Activated naive CD4-positive, alpha-beta T cell treated with anti-CD3 and anti-CD28 coated beads, Interleukin-2, amount 50 U/mL, for 72 hours (primary cell): ENCODE measurements at regions not wholly inside any gene's neighbourhood (a gene's known extent, or its start where the extent isn't known, plus 50 kb on each side); places are given as distances from the start of the nearest gene placed in this dataset.
A peak's percentile ranks its signal among the peaks of the same experiment; 100 is the strongest.
"Not testable (repeated sequence)": the region's sequence is repeated elsewhere in the genome, so short reads cannot be mapped to it uniquely, and the experiment has no call there.

Experiments
- ATAC-seq, 2 donors: fragments of 150-1000 bp; cut with Tn5 transposase; 2 replicates each; pipeline ENCODE4 v1.10.0; 2021; ENCODE audit warnings: mild to moderate bottlenecking in 2 of 2, moderate library complexity in 2 of 2
- DNase-seq, 2 donors: peaks; one replicate each; pipeline ENCODE4 v3.0.0; 2021 to 2022; ENCODE audit warnings: low spot score in 2 of 2
- H3K27ac Mint-ChIP-seq, 2 donors: one replicate each; pipeline ENCODE4 v1.8.0; 2022; ENCODE audit warnings: mild to moderate bottlenecking in 2 of 2, mixed read lengths in 2 of 2
- H3K36me3 Mint-ChIP-seq, 2 donors: one replicate each; pipeline ENCODE4 v1.8.0; 2022; ENCODE audit warnings: mixed read lengths in 2 of 2
- H3K9me3 Mint-ChIP-seq, 2 donors: one replicate each; pipeline ENCODE4 v1.8.0; 2022; ENCODE audit warnings: mixed read lengths in 2 of 2

DNA sequence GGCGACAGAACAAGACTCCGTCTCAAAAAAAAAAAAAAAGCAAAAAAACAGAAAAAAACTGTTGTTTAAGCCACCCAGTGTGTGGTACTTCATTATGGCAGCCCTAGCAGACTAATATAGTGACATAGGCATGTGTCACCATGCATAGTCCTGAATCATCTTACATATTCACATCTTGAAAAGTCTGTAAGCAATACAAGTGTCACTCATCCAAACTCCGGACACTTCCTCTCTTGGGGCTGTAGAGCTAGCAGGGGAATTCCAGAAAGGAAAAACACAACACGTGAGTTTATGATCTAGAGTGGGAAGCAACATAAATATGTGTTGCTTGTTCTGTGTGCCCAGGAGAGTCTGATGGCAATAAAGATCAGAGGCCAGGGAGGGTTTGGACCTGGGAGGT lies 81.6 kb upstream of the KCNE2 start:
- DNase-seq, result no peak
- Mint-ChIP-seq H3K27ac (no peak overlapping the region), H3K36me3 (peaks cover 0 to 14% of the 10 kb centered on the region in 2 donors), H3K9me3 (peaks cover 0 to 12% of the 10 kb centered on the region in 2 donors)
- ATAC-seq, result peak; percentile 63 to 80

DNA sequence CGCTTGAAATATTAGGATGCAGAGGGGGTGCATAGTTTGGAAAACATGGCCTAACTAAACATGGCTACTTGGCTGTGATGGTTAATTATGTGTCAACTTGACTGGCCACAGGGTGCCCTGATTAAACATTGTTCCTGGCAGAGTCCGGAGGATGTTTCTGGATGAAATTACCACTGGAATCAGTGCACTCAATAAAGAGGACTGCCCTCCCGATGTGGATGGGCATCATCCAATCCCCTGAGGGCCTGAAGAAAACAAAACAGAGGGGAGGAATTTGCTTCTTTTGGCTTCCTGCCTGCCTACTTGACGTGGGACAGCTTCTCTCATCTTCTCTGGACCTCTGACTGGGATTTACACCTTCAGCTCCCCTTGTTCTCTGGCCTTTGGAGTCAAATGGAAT lies 79.1 kb upstream of the KCNE2 start:
- H3K9me3 Mint-ChIP-seq, result peaks cover 9 to 27% of the 10 kb centered on the region in 2 donors
- H3K27ac Mint-ChIP-seq, result no peak overlapping the region
- no peak for DNase-seq
- no peak for ATAC-seq
- H3K36me3 Mint-ChIP-seq, result peaks cover 11 to 27% of the 10 kb centered on the region in 2 donors

DNA sequence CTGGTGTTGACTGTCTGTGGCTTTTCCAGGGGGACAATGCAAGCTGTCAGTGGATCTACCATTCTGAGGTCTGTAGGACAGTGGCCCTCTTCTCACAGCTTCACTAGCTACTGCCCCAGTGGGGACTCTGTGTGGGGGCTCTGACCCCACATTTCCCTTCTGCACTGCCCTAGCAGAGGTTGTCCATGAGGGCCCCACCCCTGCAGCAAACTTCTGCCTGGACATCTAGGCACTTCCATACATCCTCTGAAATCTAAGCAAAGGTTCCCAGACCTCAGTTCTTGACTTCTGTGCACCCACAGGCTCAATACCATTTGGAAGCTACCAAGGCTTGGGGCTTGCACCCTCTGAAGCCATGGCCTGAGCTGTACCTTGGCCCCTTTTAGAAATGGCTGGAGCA lies 75.8 kb upstream of the KCNE2 start:
- Mint-ChIP-seq H3K9me3 (peaks cover 9 to 31% of the 10 kb centered on the region in 2 donors), H3K36me3 (peaks cover 11 to 27% of the 10 kb centered on the region in 2 donors)
- H3K27ac Mint-ChIP-seq, ATAC-seq, DNase-seq: not testable (repeated sequence)

DNA sequence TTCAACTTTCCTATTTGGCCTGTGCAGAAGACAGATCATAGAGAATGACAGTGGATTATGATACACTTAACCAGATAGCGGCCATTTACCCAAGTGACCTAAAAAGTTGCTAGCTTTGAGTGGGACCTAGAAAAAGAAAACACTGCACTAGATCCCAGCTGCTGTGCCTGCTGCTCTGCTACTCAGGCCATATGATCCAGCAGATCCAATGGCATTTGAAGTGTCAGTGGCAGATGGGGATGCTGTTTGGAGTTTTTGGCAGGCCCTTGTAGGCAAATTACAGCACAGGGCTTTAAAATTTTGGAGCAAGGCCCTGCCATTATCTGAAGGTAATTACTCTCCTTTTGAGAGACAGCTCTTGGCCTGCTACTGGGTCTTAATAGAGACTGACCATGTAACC lies 74.0 kb upstream of the KCNE2 start:
- no peak overlapping the region for H3K27ac Mint-ChIP-seq
- H3K9me3 Mint-ChIP-seq, result peaks cover 9 to 31% of the 10 kb centered on the region in 2 donors
- no peak for ATAC-seq
- DNase-seq, result no peak
- H3K36me3 Mint-ChIP-seq, result peaks cover 11 to 27% of the 10 kb centered on the region in 2 donors

DNA sequence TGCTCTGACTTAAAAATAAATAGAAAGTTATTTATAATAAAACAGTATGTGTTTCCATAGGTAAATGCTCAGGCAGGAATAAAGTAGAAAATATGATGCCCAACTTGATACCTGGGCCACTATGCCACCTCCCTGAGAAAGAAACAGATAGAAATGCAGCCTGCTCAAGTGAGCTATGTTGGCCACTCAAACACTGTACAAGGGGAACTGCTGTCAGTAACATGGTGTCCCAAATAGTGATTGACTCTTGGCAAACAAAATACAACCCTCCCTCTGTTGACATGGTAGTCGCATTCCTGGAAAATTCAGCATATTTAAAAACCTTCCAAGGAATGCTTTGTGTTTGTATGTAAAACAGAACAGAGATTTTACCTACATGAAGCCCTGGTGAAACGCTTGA lies 66.9 kb upstream of the KCNE2 start:
- no peak for DNase-seq
- no peak for ATAC-seq
- peaks cover 0 to 5% of the 10 kb centered on the region in 2 donors for H3K36me3 Mint-ChIP-seq
- no peak overlapping the region for H3K27ac Mint-ChIP-seq
- H3K9me3 Mint-ChIP-seq, result peaks cover 4 to 21% of the 10 kb centered on the region in 2 donors

DNA sequence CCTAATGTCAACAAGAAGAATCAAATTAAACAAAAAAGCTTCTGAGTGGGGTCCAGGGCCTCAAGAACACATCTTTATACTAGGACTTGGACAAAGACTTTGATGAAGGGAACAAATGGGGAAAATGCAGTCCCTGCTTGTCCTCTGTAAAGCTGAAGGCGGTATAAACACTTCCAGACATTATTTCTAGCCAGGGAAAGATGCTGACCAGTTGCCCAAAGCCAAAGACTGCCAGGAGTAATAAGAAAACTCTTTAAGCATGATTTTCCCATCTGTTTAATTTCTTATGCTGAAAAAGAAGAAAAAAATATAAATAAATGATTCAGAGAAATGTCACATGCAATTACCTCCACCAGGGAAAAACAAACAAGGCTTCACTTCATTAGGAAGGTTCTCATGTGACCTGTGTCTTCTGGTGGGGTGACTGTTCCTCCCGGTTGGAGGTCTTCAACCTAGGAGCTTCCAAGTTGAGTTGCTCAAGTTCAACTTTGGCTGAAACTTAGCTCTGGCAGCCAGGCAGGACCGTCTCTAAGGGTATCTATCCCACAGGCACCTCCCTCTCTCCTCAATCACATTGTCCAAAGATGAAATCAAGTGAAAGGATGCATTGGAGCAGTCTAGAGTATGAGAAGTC lies 65.2 kb upstream of the KCNE2 start:
- Mint-ChIP-seq H3K36me3 (peaks cover 0 to 5% of the 10 kb centered on the region in 2 donors), H3K9me3 (peaks cover 4 to 16% of the 10 kb centered on the region in 2 donors), H3K27ac (no peak overlapping the region)
- DNase-seq (no peak), ATAC-seq (no peak)

DNA sequence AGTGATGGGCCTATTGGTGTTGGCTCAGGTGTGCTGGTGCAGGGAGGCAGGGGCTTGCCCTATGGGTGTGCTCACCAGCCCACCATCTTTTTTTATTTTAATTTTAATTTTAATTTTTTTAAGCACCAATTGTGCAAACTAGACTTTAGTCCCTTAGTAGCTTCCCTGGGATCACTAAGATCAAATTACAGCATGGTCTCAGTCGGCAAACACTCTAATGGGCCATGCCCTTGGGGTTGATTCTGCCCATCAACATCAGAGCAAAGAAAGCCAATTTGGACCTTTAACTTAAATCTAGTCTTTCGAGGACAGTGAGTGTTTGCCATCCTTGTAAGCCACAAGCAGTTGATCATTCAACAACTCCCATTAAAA lies 64.7 kb upstream of the KCNE2 start:
- no peak for ATAC-seq
- no peak overlapping the region for H3K27ac Mint-ChIP-seq
- H3K36me3 Mint-ChIP-seq, result peaks cover 0 to 5% of the 10 kb centered on the region in 2 donors
- no peak for DNase-seq
- peaks cover 4 to 16% of the 10 kb centered on the region in 2 donors for H3K9me3 Mint-ChIP-seq

DNA sequence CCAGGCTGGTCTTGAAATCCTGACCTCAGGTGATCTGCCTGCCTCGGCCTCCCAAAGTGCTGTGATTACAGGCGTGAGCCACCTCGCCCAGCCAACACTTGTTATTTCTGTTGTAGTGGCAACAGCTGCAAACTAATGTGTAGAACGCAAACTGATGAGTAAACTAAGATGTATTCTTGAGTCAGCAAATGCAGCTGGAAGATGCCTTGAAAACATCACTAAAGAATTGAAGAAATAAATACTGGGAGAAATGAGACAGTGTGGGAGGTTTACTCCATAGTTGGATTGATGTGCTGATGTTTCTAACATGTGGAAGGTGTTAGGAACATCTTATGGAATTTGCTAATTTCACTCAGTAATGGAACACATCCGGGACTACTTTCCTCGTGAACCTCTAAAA lies 61.3 kb upstream of the KCNE2 start:
- no peak for DNase-seq
- peaks cover 0 to 5% of the 10 kb centered on the region in 2 donors for H3K36me3 Mint-ChIP-seq
- no peak overlapping the region for H3K27ac Mint-ChIP-seq
- ATAC-seq, result no peak
- peaks cover 4 to 16% of the 10 kb centered on the region in 2 donors for H3K9me3 Mint-ChIP-seq

DNA sequence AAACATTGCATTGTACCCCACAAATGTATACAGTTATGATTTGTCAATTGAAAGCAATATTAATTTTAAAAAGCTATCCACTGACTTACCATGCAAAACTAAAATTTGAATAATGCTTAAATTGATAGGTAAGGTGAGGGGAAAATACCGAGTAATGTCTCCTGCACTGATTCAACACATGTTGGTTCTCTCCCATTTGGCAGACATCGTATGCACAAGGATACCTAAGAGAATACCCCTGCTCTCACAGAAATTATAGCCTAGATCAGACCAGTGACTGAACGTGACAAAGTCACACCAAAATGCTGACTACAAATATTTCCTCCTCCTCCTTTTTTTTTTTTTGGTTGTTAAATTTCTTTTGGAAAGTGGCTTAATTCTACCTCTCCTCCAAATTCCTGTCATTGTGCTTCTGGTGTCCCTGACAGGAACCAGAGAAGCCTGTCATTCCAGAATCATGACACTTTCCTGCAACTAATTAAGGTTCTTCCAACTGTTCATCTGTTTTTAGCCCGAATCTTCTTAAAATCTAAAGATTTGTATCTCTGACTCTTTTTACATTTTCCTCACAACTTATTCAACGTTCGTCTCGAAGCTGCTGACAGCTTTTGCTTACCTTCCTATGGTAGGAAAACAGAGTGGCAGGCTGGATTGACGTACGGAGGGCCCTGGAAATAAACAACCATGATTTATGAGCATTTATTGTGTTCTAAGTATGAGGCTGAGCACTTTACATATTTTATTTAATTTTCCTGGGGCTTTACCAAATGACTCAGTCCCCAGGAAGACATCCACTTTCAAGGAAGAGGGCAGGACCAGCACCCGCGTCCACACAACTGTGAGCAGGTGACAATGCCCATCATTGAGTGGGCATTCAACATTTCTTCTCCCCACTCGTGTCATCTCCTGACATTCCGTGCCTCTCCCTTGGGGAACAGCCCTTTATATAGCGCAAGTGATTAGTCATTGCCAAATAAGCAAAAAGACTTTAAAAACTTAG lies 57.9 kb upstream of the KCNE2 start:
- DNase-seq, result no peak
- H3K9me3 Mint-ChIP-seq, result peaks cover 3 to 4% of the 10 kb centered on the region in 2 donors
- peaks cover 0 to 4% of the 10 kb centered on the region in 2 donors for H3K36me3 Mint-ChIP-seq
- no peak overlapping the region for H3K27ac Mint-ChIP-seq
- ATAC-seq, result no peak

DNA sequence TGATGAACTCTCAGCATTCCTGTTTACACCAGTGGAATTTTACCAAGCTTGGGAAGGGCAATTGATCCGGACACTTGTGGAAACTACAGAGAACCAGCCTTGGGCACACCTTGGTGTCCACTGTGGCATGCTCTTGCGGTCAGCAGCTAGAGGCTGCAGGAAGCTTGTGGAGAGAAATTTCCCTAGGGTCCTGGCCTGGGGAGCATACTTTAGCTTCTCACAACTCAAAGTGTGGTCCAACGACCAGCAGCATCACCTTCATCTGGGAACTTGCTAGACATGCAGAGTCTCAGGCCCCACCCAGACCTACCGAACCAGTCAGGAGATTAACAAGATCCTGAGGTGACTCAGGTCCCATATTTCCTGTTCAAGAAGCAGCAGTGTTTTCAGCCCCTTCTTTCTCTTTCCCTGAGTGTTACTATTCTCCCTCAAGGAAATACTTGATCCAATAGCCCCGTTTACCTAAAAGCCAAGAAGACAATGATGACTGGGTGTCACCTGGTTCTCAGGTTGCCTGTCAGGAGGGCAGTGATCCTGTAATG lies 55.7 kb upstream of the KCNE2 start:
- no peak for ATAC-seq
- Mint-ChIP-seq H3K9me3 (peaks cover 0 to 4% of the 10 kb centered on the region in 2 donors), H3K36me3 (no peaks in the 10 kb centered on the region), H3K27ac (peak overlapping the region in 1 of 2 donors; percentile 18)
- no peak for DNase-seq

DNA sequence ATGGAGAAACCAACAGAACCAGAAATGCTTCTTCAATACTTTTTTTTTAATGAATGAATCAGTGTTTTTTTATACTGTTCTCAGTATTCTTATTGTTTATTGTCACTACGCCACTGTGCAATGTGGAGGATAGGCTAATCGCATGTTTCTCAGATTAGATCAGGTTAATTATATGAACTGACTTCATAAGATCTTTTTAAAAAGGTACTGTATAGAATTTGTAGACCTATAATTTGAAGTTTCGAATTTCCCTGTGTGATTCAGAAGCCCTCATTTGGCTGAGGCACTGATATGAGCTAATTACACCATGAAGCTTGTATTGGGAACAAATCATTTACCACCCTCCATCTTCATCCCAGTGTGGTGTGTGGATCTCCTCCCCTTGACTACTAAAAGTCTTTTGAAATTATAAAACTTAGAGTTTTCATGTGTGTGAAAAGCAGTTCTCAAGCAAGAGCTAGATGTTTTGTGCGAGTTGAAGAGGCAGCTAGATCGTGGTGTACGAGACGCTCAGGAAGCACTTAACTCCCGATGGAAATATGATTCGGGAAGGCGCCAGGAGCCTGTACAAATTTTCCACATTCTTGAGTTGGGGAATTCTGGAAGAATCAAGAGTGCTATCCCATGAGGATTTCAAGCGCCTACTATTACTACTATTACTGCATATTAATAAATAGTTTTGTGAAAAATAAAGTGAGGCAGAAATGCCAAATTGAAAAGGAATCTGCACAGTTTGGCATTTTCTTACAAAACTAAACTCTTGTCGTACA lies 52.1 kb upstream of the KCNE2 start:
- no peak overlapping the region for H3K27ac Mint-ChIP-seq
- no peak for ATAC-seq
- no peaks in the 10 kb centered on the region for H3K36me3 Mint-ChIP-seq

DNA sequence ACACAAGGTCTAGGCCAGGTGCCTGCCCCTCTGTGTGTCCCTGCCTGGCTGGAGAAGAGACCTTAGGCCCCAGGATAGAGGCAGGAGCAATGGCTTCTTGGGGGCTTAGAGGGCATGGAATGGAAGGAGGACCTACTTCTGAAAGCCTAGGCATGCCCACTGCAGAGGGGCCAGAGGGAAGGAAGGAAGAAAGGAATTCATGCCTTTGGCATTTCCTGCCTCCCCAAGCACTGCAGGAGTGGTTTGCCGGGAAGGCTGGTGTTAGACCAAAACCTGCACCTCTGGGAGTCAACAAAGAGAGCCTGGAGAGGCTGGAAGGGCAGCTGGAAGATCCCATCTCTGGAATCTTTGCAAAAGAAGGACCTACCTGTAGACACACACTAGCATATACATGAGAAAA lies 50.7 kb upstream of the KCNE2 start:
- no peak overlapping the region for H3K27ac Mint-ChIP-seq
- peaks cover 0 to 4% of the 10 kb centered on the region in 2 donors for H3K9me3 Mint-ChIP-seq
- ATAC-seq (no peak), DNase-seq (no peak)
- no peaks in the 10 kb centered on the region for H3K36me3 Mint-ChIP-seq

More for the DNA sequence above, 52.1 kb upstream of the KCNE2 start:
- DNase-seq, result no peak
- peaks cover 0 to 4% of the 10 kb centered on the region in 2 donors for H3K9me3 Mint-ChIP-seq
